ENCODE measurements at regions not wholly inside any gene's neighbourhood (a gene's known extent, or its start where the extent isn't known, plus 50 kb on each side); places are given as distances from the start of the nearest gene placed in this dataset.

GRCh38 chr6:154561750-154562149 is 51.3 kb upstream of the CNKSR3 start:
- DNase-seq, result no peak

- no peak for DNase-seq
These were observed 54.8 kb upstream of the CNKSR3 start for GRCh38 chr6:154565331-154565730.

GRCh38 chr6:154566866-154567265 is 56.4 kb upstream of the CNKSR3 start:
- DNase-seq, result no peak

GRCh38 chr6:154567695-154568220 is 57.3 kb upstream of the CNKSR3 start:
- peak; percentile 20 to 83 for DNase-seq

GRCh38 chr6:154569156-154569862 is 58.8 kb upstream of the CNKSR3 start:
- DNase-seq, result peak in 1 of 2 experiments; percentile 47

GRCh38 chr6:154570505-154570904 is 60.0 kb upstream of the CNKSR3 start:
- DNase-seq, result no peak

GRCh38 chr6:154572556-154572955 is 62.1 kb upstream of the CNKSR3 start:
- DNase-seq, result no peak

- no peak for DNase-seq
These were observed 67.6 kb upstream of the CNKSR3 start for GRCh38 chr6:154578004-154578559.

GRCh38 chr6:154579046-154579445 is 68.6 kb upstream of the CNKSR3 start:
- DNase-seq, result no peak

GRCh38 chr6:154579485-154579884 is 69.0 kb upstream of the CNKSR3 start:
- no peak for DNase-seq

GRCh38 chr6:154580397-154581135 is 70.1 kb upstream of the CNKSR3 start:
- no peak for DNase-seq

GRCh38 chr6:154582696-154583095 is 72.2 kb upstream of the CNKSR3 start:
- DNase-seq, result no peak

- DNase-seq, result no peak
These were observed 73.2 kb upstream of the CNKSR3 start for GRCh38 chr6:154583546-154584188.

- DNase-seq, result peak; percentile 90 to 99
These were observed 80.3 kb upstream of the CNKSR3 start for GRCh38 chr6:154590756-154591155.

- no peak for DNase-seq
These were observed 80.7 kb upstream of the CNKSR3 start for GRCh38 chr6:154591234-154591633.

- peak in 1 of 2 experiments; percentile 29 for DNase-seq
These were observed 81.8 kb upstream of the CNKSR3 start for GRCh38 chr6:154592199-154592860.

- peak; percentile 46 to 77 for DNase-seq
These were observed 82.6 kb upstream of the CNKSR3 start for GRCh38 chr6:154593122-154593521.

- DNase-seq, result no peak
These were observed 84.2 kb upstream of the CNKSR3 start for GRCh38 chr6:154594496-154595198.

GRCh38 chr6:154595538-154595937 is 85.1 kb upstream of the CNKSR3 start:
- DNase-seq, result no peak

GRCh38 chr6:154596009-154596408 is 85.5 kb upstream of the CNKSR3 start:
- DNase-seq, result no peak

- DNase-seq, result no peak
These were observed 86.2 kb upstream of the CNKSR3 start for GRCh38 chr6:154596701-154597100.

GRCh38 chr6:154598399-154598798 is 87.9 kb upstream of the CNKSR3 start:
- no peak for DNase-seq

All from NCI-H2081 (cell line).